ENCODE measurements at regions not wholly inside any gene's neighbourhood (a gene's known extent, or its start where the extent isn't known, plus 50 kb on each side); places are given as distances from the start of the nearest gene placed in this dataset.

DNA sequence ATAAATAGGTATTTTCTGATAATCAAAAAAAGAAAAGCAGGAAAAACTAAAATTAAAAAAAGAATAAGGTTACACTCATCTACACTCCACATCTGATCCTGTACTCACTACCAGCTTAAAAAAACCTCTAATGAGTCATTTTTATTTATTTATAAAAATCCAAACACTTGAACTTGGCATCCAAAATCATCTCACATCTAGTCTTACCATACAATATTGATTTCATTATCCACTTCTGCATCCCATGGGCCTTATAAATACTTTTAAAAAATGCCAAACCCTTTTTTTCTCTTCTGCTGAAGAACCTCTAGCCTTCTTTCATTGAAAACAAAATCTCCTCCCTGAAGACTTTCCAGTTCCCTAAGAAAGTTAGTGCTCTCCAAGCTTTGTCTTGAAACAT, 109.7 kb downstream of the TMTC3 start:
- no peak for DNase-seq (ENCODE audit: low spot score)

DNA sequence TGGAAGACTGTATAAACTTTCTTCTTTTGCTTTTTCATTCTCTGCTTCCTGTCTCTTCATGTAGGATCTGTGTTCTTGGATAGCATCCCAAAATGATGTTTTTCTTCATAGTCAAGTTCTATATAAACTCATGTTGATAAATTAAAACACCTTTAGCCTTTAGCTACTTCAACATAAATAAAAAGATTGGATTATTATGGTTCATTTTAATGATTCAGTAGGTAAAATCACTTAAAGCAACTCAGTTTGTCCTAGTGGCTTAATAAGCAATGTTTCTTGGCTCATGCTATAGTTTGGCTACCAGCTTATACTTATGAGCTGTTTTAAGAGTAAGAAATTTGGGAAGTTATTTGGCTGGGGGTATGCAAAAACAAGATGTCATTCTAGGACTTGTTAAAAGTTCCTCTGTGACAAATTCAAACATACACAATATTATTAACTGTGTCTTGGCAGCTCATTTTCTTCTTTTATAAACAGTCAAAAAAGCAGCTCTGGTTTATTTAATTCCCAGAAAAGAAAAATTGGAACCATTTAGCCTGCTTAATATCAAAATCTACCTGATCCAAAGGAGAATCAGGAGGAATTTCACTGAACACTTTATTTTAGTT, 111.4 kb downstream of the TMTC3 start:
- DNase-seq (ENCODE audit: low spot score): no peak

DNA sequence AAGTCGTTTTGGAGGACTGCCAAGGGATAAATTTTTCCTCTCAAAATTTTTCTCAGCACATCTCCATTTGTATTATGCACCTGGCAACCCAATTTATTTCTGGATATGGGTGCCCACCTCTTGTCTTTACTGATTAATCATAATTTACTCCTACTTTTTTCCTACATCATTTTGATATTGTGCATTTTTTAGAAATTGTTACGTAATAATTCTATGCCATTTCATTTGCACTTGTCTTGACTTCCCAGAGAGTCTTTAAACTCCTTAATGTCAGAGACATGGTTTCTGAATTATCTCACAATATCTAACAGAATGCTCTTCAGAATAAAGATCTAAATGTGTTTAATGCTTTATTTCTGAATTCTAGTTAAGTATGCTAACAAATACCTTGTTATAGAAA, 113.1 kb downstream of the TMTC3 start:
- no peak for DNase-seq (ENCODE audit: low spot score)

DNA sequence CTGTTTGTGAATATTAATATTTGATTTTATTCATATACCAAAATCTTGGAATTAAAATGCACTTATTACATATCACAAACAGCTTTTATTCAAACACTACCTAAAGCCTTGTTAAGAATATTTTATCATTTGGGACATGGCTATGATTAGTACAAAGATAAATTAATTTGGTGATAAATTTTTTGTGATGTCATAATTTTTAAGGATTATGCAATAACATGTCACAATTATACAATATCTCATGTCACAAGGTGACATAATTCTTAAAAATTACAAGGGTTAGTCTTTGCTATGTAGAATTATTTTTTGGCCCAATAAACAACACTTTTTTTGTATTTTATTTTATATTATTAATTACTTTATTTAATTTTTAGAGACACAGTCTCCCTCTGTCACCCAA, 113.7 kb downstream of the TMTC3 start:
- no peak for DNase-seq (ENCODE audit: low spot score)

DNA sequence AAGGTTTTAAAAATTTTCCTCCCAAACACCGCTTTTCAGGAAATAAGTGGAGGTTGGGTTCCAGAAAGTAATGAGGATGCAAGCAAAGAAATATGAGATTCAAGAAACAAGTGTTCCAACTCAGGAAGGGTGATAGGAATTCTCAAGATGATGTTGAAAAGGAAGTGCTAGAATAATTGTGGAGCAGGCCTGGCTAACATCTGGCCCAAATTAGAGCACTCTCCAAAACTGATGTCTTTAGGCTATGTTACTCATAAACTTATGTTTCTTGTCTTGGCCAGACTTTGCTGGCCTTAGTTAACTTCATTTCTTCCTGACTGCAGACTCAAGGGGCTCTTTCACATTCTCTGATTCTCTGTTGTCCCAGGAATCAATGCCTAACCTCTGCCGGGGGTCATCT, 116.3 kb downstream of the TMTC3 start:
- no peak for DNase-seq (ENCODE audit: low spot score)

DNA sequence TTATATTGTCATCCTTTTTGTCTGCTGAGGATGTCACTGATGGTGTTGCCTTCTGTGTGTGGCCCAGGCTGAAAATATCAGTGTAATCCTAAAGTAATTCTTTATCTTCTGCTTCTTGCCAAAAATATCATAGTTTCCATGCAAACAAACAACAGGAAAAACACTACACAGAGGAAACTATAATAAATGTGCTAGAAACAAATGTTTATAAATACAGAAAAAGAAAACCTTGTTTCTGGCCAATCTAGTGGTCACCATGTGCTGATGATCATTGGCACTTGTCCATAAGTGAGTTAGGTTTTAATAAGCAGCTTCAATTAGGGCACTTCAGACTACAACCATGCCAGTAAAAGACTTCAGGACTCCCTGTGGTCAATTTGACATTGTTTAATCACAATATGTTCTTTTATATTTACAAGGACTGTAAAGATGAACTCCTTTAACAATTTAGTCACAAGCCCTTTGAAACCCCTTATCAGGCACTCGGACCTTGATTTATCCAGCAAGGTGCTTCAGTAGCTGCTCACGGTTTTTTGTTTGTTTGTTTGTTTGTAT, 124.8 kb downstream of the TMTC3 start:
- no peak for DNase-seq (ENCODE audit: low spot score)

DNA sequence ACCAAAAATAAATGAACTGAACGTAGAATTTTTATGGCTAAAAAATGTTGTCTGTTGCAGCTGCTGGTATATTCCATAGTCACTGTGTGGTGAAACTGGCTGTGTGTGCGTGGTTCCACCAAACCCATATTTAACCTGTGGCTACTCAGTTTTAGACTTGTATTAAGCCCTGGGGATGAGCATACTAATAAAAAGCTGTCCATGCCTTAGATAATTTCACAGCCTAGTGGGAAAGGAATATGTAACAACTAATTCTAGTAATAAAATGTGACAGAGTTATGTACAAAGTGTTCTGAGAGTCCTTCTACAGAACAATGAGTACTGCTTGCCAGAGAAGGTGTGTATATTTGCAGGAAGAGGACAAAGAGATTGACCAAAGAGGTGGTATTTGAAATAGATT, 125.5 kb downstream of the TMTC3 start:
- DNase-seq (ENCODE audit: low spot score): no peak

DNA sequence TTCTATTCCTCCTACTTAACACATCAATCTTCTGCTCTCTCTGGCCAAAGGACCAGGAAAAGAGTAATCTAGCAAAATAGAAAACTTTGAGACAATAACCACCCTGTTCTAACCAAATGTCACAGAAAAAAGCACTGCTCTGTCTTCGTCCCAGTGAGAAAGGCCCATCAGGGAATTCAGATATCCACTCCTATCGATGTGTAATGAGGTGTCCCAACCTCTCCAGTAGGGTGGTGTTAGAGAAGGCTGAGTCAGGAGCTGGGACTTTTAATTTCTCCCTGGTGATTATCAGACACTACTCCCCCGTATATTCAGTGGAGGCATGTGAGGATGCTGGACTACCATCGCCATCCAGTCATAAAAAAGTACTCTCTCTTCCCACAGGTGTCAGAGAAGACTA, 130.3 kb downstream of the TMTC3 start:
- no peak for DNase-seq (ENCODE audit: low spot score)

DNA sequence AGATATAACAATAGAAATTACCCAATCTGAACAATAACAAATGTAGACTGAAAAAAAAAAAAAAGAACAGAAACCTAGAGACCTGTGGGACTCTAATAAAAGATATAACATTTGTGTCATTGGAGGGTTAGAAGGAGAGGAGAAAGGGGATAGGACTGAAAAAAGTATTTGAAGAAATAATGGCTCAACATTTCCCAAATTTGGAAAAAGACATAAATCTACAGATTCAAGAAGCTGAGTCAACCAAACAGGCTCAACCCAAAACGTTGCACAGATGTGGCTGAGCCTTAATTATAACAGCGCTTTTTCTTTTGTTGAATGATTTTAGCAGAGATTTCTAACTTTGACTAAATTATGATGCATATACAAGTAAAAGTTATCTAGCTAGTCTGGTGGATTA, 131.3 kb downstream of the TMTC3 start:
- DNase-seq (ENCODE audit: low spot score): no peak

DNA sequence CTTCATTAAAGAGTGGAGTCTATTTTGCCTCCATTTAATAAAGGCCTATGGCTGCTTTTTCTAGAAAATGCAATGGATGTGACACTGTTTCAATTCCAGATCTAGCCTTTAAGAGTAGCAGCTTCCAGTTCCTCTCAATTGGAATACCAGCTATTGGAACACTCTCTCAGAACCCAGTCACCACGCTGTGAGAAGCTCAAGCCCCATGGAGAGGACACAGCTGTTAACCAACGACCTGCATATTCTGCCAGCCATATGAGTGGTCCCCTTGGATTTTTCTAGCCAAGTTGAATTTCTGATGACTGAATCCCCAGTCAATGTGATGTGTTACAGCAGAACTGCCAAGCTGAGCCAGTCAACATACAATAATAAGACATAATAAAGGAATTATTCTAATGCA, 131.8 kb downstream of the TMTC3 start:
- no peak for DNase-seq (ENCODE audit: low spot score)

DNA sequence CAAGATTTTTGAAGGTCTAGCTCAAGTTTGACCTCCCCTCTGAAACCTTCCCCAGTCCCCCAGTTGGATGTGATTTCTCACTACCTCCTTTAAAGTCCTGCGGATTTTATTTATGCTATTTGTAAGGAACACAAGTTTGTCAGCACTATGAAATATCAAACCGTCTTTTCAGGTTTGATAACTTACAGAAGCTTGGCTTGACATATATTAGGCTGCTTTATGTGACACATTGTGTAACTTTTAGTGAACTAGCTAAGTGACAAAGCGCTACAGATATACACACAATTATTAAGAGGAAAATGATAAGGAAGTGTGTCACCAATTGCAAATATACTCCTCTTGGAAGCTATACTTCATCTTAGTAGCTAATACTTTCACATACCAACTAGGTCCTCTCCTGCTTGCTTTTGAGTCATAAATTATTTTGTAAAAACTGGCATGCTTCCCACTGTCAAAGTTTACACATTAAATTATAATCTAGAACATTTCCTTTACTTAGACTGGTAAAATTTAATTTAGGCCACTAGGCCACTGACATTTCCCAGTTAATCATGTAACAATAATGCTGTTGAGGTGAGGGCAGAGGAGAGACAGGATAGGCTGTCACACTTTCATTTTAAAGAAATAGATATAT, 149.5 kb downstream of the TMTC3 start:
- no peak for DNase-seq (ENCODE audit: low spot score)

DNA sequence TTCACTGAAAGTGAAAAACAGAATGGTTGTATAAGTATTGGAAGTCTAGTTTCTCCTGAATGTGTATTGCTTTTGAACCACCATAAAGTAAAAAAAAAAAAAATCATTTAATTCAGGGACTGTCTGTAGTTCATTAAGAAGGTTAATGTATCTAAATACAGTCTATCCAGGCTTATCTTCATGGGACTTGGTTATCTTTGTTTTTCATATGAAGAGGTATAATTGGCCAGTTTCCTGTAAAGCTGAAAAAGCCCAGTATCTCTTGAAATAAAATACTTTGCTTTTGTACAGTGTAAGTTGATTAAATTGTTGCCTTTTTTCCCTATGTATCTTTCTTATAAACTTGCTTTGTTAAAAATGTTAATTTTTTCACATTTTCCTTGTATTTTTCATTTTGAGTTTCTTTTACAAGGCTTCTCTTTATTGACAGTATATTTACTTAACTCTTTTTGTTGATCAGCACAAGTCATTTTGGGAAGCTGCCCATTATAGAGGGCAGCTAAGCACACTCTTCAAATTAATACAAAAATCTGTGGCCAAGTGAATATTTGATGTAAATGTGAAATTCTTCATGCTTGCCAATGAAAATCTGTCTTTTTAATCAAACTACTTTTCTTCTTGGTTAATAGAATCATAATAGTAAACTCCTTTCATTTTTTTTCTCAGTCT, 156.0 kb downstream of the TMTC3 start:
- DNase-seq (ENCODE audit: low spot score): no peak

DNA sequence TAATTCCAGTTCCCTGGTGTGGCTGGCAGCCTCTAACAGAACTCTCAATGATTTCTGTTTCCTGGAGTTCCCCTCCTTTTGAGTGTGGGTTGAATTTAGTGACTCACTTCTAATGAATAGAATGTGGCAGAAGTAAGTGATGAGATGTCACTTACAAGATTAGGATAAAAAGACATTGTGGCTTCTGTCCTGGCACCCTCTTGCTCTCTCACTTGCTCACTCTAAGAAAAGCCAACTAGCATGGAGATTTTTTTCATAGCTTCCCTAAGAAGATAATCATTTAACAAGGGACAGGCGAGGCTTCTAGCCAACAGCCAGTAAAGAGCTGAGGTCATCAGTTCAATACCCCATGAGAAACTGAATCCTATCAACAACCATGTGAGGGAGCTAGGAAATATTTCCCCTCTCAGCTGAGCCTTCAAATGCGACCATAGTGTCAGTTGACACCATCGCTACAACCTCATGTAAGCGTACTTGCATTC, 156.7 kb downstream of the TMTC3 start:
- no peak for DNase-seq (ENCODE audit: low spot score)

DNA sequence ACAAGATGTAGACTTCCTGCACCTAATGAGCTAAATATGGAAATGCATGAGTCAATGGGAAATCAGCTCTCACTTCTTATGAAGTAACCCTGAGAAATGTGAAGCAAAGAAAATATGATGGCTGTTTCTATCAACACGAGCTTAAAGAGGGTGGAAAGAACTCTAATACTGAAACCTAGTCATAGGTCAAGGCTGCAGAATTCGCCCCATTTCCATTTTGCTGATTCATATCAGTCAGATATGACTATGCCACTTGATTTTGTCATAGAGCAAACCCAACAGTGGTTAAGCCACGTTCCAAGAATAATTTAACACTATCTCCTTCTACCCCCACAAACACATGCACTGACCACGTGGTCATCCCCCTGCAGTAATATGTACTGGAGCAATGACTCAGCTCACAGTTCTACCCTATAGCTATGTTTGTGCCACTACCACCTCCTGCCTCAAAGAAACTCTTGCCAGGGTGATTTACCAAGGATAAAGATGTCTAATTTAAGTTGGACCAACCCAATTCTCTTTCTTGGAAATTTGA, 157.5 kb downstream of the TMTC3 start:
- no peak for DNase-seq (ENCODE audit: low spot score)

DNA sequence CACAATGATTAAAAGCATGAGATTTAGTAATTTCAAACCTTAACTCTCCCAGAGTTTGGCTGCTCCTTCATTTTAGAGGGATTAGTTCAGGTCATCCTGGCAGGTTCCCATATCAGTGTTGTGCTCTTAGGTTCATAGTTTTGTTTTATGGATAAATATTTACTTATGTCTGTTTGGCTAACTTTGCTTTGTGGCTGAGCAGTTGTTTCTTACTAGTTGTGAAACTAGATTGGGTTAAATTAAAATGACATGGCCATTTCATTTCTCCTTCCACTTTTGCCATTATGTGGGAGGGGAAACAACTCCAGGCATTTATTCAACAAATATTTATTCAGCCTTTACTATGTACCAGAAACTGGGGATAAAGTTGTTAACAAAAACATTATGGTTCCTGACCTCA, 158.8 kb downstream of the TMTC3 start:
- no peak for DNase-seq (ENCODE audit: low spot score)

DNA sequence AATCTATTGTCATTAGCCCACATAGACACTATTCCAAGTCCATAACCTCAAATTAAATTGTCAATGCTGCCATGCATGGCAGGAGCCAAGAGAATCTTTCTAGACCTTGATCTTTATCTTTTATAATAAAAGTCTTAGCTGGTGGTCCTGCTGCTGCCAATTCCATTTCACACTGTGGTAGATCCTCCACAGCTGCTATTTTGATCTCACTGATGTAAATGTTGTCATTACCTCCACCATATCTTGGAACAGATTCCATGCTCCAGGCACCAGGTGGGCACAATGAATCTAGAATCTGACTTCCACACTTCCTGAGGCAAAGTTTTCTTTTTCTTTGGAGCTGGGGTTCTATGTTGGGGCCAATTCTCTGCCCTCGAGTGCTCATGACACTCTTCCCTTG, 161.2 kb downstream of the TMTC3 start:
- no peak for DNase-seq (ENCODE audit: low spot score)

DNA sequence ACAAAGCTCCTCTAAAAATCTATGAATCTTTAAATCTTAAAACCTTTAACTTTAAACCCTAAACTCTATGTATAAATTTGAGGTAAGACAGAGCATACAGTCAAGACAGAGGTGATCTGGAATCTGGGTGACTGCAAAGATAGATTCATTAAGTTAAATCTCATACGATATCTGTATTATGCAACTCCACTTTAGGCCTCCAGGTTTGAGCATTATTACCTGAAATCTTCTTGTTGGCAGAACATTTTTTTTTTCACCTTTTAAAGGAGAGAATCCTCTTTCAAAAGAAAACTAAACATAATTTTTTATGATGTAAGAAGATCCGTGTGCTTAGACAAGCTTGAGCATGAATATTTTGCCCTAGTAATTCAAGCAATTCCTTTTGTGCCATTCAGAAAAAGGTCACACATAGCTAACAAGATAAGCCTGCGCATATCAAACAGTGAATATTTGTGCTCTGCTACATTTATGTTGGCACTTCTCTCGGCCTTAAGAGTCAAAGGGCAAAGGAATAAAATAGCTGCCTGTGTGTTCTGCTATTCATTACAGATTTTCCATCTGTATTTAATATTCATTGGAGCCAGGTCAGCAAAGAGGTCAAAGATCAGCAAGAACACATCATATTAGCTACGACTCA, 163.3 kb downstream of the TMTC3 start:
- DNase-seq (ENCODE audit: low spot score): no peak

DNA sequence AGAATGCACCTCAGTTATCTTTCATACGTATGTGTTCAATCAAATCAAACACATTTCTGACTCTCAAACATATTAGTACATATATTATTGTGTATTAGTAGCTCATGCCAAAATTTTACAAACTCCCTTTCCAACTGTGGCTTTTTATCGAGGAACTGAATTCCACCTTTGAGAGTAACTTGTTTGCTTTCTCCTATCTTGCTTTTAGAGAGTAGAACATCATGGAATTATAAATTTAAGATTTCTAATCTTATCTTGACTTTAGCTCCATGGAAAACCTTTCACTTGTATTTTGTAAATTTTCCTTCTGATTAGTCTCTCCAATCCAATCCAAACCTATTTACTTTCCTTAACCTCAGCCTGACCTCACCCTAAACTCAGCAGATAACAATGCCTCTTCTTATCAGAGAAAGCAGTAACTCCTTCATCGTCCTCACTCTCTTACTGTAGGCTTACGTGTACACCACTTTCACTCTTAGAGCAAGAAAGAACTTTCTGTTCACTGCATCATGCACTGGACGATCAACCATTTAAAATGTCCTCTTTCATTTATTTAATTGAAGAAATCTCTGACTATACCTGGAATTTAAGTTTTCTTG, 164.5 kb downstream of the TMTC3 start:
- no peak for DNase-seq (ENCODE audit: low spot score)

DNA sequence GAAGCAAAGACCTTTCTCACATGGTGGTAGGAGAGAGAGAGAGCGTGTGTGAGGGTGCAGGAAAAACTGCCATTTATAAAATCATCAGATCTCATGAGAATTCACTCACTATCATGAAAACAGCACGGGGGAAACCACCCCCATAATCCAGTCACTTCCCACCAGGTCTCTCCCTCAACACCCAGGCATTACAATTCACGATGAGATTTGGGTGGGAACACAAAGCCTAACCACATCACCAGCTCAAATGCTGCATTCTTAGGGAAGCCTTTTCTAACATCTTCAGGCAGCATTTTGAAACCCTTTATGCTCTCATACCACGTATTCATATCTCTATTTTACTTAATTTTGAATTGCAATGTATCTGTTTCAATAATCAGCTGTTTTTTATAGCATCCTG, 165.9 kb downstream of the TMTC3 start:
- no peak for DNase-seq (ENCODE audit: low spot score)

DNA sequence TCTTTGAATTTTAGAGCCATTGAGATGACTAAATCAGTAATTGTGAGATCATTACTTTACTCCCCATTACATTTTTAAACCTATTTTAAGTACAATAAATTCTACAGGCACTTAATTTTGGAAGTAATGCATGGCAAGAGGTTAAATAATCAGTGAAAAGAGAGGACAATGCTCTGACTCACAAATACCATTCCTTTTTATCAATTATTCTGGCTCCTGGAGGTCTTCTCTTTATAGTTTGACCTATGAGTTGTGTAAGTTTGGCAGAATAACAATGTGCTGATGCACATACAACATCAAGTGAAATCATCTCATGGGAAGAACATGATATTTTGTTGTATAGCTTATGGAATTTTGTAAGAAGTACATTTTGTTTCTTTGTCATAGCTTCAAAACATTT, 166.7 kb downstream of the TMTC3 start:
- no peak for DNase-seq (ENCODE audit: low spot score)

DNA sequence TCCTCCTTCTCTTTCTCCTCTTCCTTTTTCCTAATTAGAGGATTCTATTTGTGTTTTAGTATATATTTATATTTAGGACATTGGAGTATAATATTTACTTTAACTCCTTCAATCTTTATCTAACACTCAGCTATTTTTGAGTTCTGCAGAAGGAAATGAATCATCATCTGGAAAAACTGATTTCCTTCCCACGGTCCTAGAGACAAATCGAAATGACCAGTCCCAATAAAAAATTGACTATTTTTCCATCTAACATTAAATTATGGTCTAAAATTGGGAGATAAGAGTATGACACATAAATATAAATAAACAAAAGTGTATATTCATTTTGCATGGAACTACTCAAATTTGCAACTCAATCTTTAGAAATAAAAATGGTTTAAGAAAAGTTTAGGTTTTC, 167.4 kb downstream of the TMTC3 start:
- DNase-seq (ENCODE audit: low spot score): no peak

DNA sequence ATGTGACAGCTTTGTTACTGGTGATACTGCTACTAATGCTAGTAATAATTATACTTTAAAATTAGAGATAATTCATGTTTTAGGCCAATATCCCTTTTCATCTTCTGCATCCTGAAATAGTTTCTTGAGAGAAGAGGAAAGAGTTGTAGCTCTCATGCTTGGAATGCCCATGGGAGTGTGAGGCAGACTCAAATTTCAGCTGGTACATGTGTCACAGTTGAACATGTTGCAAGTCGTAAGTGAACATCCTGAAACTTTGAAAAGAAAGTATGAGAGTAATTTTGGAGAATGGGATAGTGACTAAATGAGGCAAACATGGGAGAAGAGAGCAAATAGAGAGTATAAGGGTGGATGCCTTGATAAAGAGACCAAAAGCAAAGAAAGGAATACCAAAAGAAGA, 168.0 kb downstream of the TMTC3 start:
- no peak for DNase-seq (ENCODE audit: low spot score)

Data from Ammon's horn (tissue), 1 donor.